CD4-positive, alpha-beta T cell (primary cell): ENCODE measurements at regions not wholly inside any gene's neighbourhood (a gene's known extent, or its start where the extent isn't known, plus 50 kb on each side); places are given as distances from the start of the nearest gene placed in this dataset.

Experiments
- ATAC-seq: fragments of 200-7000 bp; cut with Tn5 transposase; one replicate; pipeline ENCODE4 v1.10.0; 2022; ENCODE audit warnings: mild to moderate bottlenecking; ENCODE audit not compliant: poor library complexity
- CTCF ChIA-PET: fragments of 350-600 bp; sonication (Branson Sonifier 250); formaldehyde crosslinking; loops from one replicate; lab custom pipeline; 2021; ENCODE audit warnings: antibody characterized with exemption, inconsistent platforms; lab: Charles Lee
- POLR2A ChIA-PET: fragments of 350-600 bp; sonication (Branson Sonifier 250); formaldehyde crosslinking; loops from one replicate; lab custom pipeline; 2021; ENCODE audit warnings: antibody characterized with exemption, inconsistent platforms; lab: Charles Lee
- DNase-seq, 14 experiments: peaks; one replicate each; pipeline ENCODE4 v3.0.0-alpha.2; 2013 to 2020; ENCODE audit warnings: mixed read lengths in 2 of 14
- H3K27ac ChIP-seq, 2 donors: one replicate each; pipeline versions ENCODE4 v1.5.1 to v1.7.0; 2013; ENCODE audit warnings: low read length in 2 of 2, low read depth in 1 of 2, mild to moderate bottlenecking in 1 of 2
- H3K27me3 ChIP-seq, 2 experiments: 1 replicate in 1 of 2; 2 replicates in 1 of 2; pipeline versions ENCODE4 v1.6.1 to v1.7.0; 2013; ENCODE audit warnings: low read length in 2 of 2, control low read depth in 1 of 2, mild to moderate bottlenecking in 1 of 2, moderate library complexity in 1 of 2; ENCODE audit not compliant: insufficient read depth in 2 of 2, control insufficient read depth in 1 of 2
- H3K36me3 ChIP-seq: one replicate; pipeline ENCODE4 v1.6.1; 2013; ENCODE audit warnings: low read length, control low read depth; ENCODE audit not compliant: insufficient read depth
- H3K4me1 ChIP-seq: one replicate; pipeline ENCODE4 v1.6.1; 2013; ENCODE audit warnings: low read length, control low read depth; ENCODE audit not compliant: insufficient read depth
- H3K4me3 ChIP-seq: one replicate; pipeline ENCODE4 v1.5.1; 2013; ENCODE audit warnings: mild to moderate bottlenecking, low read length, moderate library complexity
- H3K9me3 ChIP-seq, 2 experiments: 1 replicate in 1 of 2; 2 replicates in 1 of 2; pipeline versions ENCODE4 v1.6.1 to v1.7.0; 2013; ENCODE audit warnings: low read length in 2 of 2, mild to moderate bottlenecking in 2 of 2, control low read depth in 1 of 2, moderate library complexity in 1 of 2; ENCODE audit not compliant: control insufficient read depth in 1 of 2, insufficient read depth in 1 of 2
- H3K27ac Mint-ChIP-seq: one replicate; pipeline ENCODE4 v1.8.0; 2020; ENCODE audit warnings: mixed read lengths
- H3K27me3 Mint-ChIP-seq: one replicate; pipeline ENCODE4 v1.8.0; 2021; ENCODE audit warnings: mixed read lengths
- H3K36me3 Mint-ChIP-seq: one replicate; pipeline ENCODE4 v1.8.0; 2021; ENCODE audit warnings: low read depth, mixed read lengths
- H3K4me1 Mint-ChIP-seq: one replicate; pipeline ENCODE4 v1.8.0; 2021; ENCODE audit warnings: low read depth, mixed read lengths
- H3K4me3 Mint-ChIP-seq: one replicate; pipeline ENCODE4 v1.8.0; 2020; ENCODE audit warnings: mild to moderate bottlenecking, mixed read lengths
- H3K9me3 Mint-ChIP-seq: one replicate; pipeline ENCODE4 v1.8.0; 2020; ENCODE audit warnings: mixed read lengths
- CTCF ChIP-seq: fragments of 200-600 bp; IDR thresholded peaks from one replicate; pipeline ENCODE4 v1.8.0; 2022; ENCODE audit warnings: antibody characterized with exemption, mild to moderate bottlenecking
- intact Hi-C, 2 experiments: fragments of 100-400 bp; cut with DNase I in 1 of 2; cut with micrococcal nuclease in 1 of 2; formaldehyde crosslinking; loops; one replicate each; pipeline versions ENCODE4 v1.15.1 to v1.9.0; 2023 to 2025; cut with DNase I, micrococcal nuclease

DNA sequence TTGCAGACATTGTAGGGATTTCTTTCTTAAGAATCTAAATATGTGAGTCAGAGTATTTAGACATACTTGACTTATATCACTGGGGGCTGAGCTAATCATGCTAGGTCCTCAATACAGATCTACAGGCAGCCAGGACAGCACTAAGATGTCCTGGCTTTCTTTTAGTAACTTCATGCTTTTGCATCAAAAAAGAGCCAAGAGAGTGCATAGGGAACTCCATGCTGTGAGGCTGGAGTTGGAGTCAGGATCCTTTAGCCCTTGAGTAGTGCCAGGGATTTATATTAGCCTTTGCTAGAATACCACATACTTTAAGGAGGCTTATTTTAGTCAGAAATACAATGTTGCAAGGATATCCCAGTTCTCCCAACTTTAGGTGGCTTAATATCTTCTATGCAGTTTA, 289.7 kb downstream of the CCDC85A start:
- ChIA-PET POLR2A (no interaction called here), CTCF (no interaction called here)
- H3K27ac ChIP-seq: no peak overlapping the region
- no peak for DNase-seq
- no peaks in the 10 kb centered on the region for H3K4me1 Mint-ChIP-seq
- no peak overlapping the region for H3K27ac Mint-ChIP-seq
- H3K4me1 ChIP-seq: no peaks in the 10 kb centered on the region
- H3K9me3 Mint-ChIP-seq: peaks cover 4% of the 10 kb centered on the region
- no peaks in the 10 kb centered on the region for H3K27me3 ChIP-seq
- no peaks in the 10 kb centered on the region for H3K27me3 Mint-ChIP-seq
- no peaks in the 10 kb centered on the region for H3K36me3 Mint-ChIP-seq
- H3K4me3 ChIP-seq: no peak overlapping the region
- intact Hi-C loops: no loop called here
- no peaks in the 10 kb centered on the region for H3K36me3 ChIP-seq
- ATAC-seq: no peak
- no peak for TF ChIP-seq CTCF
- H3K4me3 Mint-ChIP-seq: no peak overlapping the region
- H3K9me3 ChIP-seq: no peaks in the 10 kb centered on the region

- POLR2A ChIA-PET: no interaction called here
- no peak for DNase-seq
- intact Hi-C loops: no loop called here
Observed at GRCh38 chr2:56474412-56475158, 290.8 kb downstream of the CCDC85A start.

GRCh38 chr2:56475191-56475590, 291.4 kb downstream of the CCDC85A start:
- no peak overlapping the region for H3K4me3 ChIP-seq
- ATAC-seq (no peak), DNase-seq (no peak)
- intact Hi-C loops: no loop called here
- H3K36me3 ChIP-seq: no peaks in the 10 kb centered on the region
- no peak overlapping the region for H3K27ac ChIP-seq
- no peaks in the 10 kb centered on the region for H3K36me3 Mint-ChIP-seq
- TF ChIP-seq CTCF: no peak
- no peaks in the 10 kb centered on the region for H3K27me3 ChIP-seq
- H3K9me3 ChIP-seq: no peaks in the 10 kb centered on the region
- CTCF ChIA-PET: no interaction called here
- POLR2A ChIA-PET: no interaction called here
- no peaks in the 10 kb centered on the region for H3K4me1 Mint-ChIP-seq
- H3K4me1 ChIP-seq: no peaks in the 10 kb centered on the region
- no peak overlapping the region for H3K27ac Mint-ChIP-seq
- H3K9me3 Mint-ChIP-seq: peaks cover 4% of the 10 kb centered on the region
- H3K27me3 Mint-ChIP-seq: no peaks in the 10 kb centered on the region
- H3K4me3 Mint-ChIP-seq: no peak overlapping the region

More at GRCh38 chr2:56474412-56475158, 290.8 kb downstream of the CCDC85A start:
- H3K36me3 ChIP-seq: no peaks in the 10 kb centered on the region
- CTCF ChIA-PET: no interaction called here
- Mint-ChIP-seq H3K9me3 (peaks cover 4% of the 10 kb centered on the region), H3K4me1 (no peaks in the 10 kb centered on the region), H3K36me3 (no peaks in the 10 kb centered on the region), H3K27ac (no peak overlapping the region), H3K4me3 (no peak overlapping the region), H3K27me3 (no peaks in the 10 kb centered on the region)
- no peaks in the 10 kb centered on the region for H3K27me3 ChIP-seq
- no peak overlapping the region for H3K27ac ChIP-seq
- no peaks in the 10 kb centered on the region for H3K9me3 ChIP-seq
- ATAC-seq: no peak
- no peaks in the 10 kb centered on the region for H3K4me1 ChIP-seq
- H3K4me3 ChIP-seq: no peak overlapping the region
- TF ChIP-seq CTCF: no peak
